ENCODE measurements at regions not wholly inside any gene's neighbourhood (a gene's known extent, or its start where the extent isn't known, plus 50 kb on each side); places are given as distances from the start of the nearest gene placed in this dataset.

DNA sequence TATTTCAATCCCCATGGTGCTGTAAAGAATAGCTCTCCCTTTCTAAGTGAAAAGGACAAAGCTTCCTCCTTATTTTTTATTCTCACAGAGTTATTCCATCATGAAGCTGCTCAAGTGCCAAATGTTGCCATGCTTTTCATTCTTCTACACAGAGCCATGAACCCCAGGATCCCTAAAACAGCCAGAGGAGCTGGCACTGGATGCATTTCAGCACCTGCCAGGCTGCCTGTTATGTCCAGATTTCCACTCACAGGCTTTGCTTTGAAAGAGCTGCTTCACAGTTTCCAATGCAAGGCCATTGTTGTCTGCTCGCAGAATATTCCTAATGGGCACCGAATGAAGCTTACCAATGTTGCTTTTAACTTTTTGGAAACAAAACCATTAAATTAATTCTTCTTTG, 256.2 kb upstream of the NPSR1 start:
- no peak overlapping the region for H4K5ac ChIP-seq (ENCODE audit: insufficient read length, low read depth, low read length)
- H3K27me3 ChIP-seq (replicated peaks in 1 of 4; ENCODE audit: control insufficient read depth in 3 of 4, extremely low read depth in 1 of 4, insufficient read depth in 3 of 4, low read length in 3 of 4) = no peaks in the 10 kb centered on the region
- DNase-seq (ENCODE audit: low read depth in 1 of 2, low spot score in 2 of 2) = no peak
- H3K14ac ChIP-seq (ENCODE audit: insufficient read length) = no peak overlapping the region
- no peak overlapping the region for H2BK20ac ChIP-seq (ENCODE audit: low read length)
- H2BK120ac ChIP-seq (replicated peaks; ENCODE audit: low read depth, low read length) = no peak overlapping the region
- ChIA-PET POLR2A (ENCODE audit: partially characterized antibody) (no interaction called here), CTCF (ENCODE audit: partially characterized antibody) (interaction anchor here (1.0 to 1.2 kb wide), 2 partner anchors 236 to 243 kb away, joined by 3 read pairs; no protein-coding TSS in a partner anchor)
- H2AK5ac ChIP-seq (ENCODE audit: low read depth, low read length) = no peak overlapping the region
- WGBS, 2 experiments (ENCODE audit: extremely low coverage in 1 of 2, insufficient coverage in 1 of 2, insufficient read length in 1 of 2, insufficient replicate concordance in 2 of 2, low coverage in 1 of 2, low lambda C conversion rate in 2 of 2, missing lambda C conversion rate in 1 of 2) = 89% methylated on average over 2 of the region's 2 CpGs; no CpG with 5 or more reads in 1 of the 2 experiments
- H3K23ac ChIP-seq (ENCODE audit: insufficient read length) = no peak overlapping the region
- H3K36me3 ChIP-seq (ENCODE audit: control insufficient read depth in 2 of 4, insufficient read depth in 4 of 4, low read length in 3 of 4) = no peaks in the 10 kb centered on the region
- no peak overlapping the region for H3K4ac ChIP-seq (replicated peaks; ENCODE audit: insufficient read length, low read depth, low read length)
- no peak for FAIRE-seq
- H2BK5ac ChIP-seq (ENCODE audit: low read depth, low read length) = no peak overlapping the region
- no peak overlapping the region for H3K9ac ChIP-seq (replicated peaks in 1 of 4; ENCODE audit: extremely low read depth in 1 of 4, low read depth in 3 of 4, low read length in 3 of 4)
- TF ChIP-seq JUND (IDR thresholded peaks at IDR 0.05; ENCODE audit: low read length) (no peak), MAFK (IDR thresholded peaks at IDR 0.05; ENCODE audit: low read depth, low read length) (no peak), RFX5 (IDR thresholded peaks at IDR 0.05; ENCODE audit: borderline replicate concordance, low read depth, low read length) (no peak), TCF12 (IDR thresholded peaks at IDR 0.05; ENCODE audit: low read depth, low read length) (no peak), FOSL1 (IDR thresholded peaks at IDR 0.05; ENCODE audit: insufficient read depth, low read depth, low read length) (no peak)
- H3K4me2 ChIP-seq (ENCODE audit: insufficient read depth in 1 of 2, low read depth in 2 of 2, low read length in 2 of 2) = no peak overlapping the region
- H3K79me2 ChIP-seq (ENCODE audit: control insufficient read depth in 1 of 2, insufficient read depth in 2 of 2, low read length in 2 of 2) = no peaks in the 10 kb centered on the region
- H3K56ac ChIP-seq (replicated peaks; ENCODE audit: insufficient read length, low read depth, low read length) = no peak overlapping the region
- H4K8ac ChIP-seq (ENCODE audit: extremely low read depth, insufficient read depth, low read length) = no peak overlapping the region
- H3K18ac ChIP-seq (ENCODE audit: extremely low read depth, low read length) = no peak overlapping the region
- no peaks in the 10 kb centered on the region for H3K79me1 ChIP-seq (ENCODE audit: low read depth, low read length)
- H3K23me2 ChIP-seq (ENCODE audit: low read depth, low read length) = no peaks in the 10 kb centered on the region
- no peak overlapping the region for H2BK15ac ChIP-seq (ENCODE audit: low read length)
- no peaks in the 10 kb centered on the region for H3K4me1 ChIP-seq (replicated peaks in 1 of 4; ENCODE audit: control insufficient read depth in 3 of 4, insufficient read depth in 4 of 4, low read length in 3 of 4)
- no peak overlapping the region for H3K4me3 ChIP-seq (ENCODE audit: extremely low read depth in 1 of 4, insufficient read depth in 2 of 4, low read depth in 3 of 4, low read length in 4 of 4)
- H3K9me3 ChIP-seq (ENCODE audit: insufficient read depth in 2 of 2, low read depth in 1 of 2, low read length in 1 of 2) = peaks cover 0 to 3% of the 10 kb centered on the region in 2 experiments; a peak in 1 of 4 replicates
- H2BK12ac ChIP-seq (ENCODE audit: low read depth, low read length) = no peak overlapping the region
- no peak overlapping the region for H3K27ac ChIP-seq (ENCODE audit: low read depth, low read length)
- H4K91ac ChIP-seq (replicated peaks; ENCODE audit: insufficient read length, low read length) = no peak overlapping the region
- no peaks in the 10 kb centered on the region for H4K20me1 ChIP-seq (replicated peaks in 1 of 2; ENCODE audit: control insufficient read depth in 1 of 2, insufficient read depth in 2 of 2, low read length in 2 of 2)
- H2AFZ ChIP-seq (ENCODE audit: low read length) = no peak overlapping the region

Measured in H1 (cell line).